ENCODE measurements at regions not wholly inside any gene's neighbourhood (a gene's known extent, or its start where the extent isn't known, plus 50 kb on each side); places are given as distances from the start of the nearest gene placed in this dataset.

DNA sequence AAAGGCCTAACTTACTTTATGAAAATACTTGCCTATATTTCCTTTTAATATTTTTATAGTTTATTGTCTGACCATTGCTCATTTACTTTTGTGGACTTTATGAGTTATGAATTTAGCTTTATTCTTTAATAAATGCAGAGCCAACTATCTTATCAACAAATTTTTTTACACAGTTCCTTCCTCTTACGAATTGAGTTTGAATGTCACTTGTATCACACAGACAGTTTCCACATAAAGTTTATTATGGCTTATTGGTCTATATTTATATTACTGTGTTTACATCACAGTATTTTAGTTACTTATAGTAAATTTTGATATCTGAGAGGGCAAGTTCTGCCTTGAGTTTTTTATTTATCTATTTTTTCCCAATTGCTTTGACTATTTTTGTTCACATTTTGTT is 450.6 kb downstream of the C4orf33 start:
- no TSS peak for BruUV-seq (replicated peaks)
- TF ChIP-seq, protein P1, sequence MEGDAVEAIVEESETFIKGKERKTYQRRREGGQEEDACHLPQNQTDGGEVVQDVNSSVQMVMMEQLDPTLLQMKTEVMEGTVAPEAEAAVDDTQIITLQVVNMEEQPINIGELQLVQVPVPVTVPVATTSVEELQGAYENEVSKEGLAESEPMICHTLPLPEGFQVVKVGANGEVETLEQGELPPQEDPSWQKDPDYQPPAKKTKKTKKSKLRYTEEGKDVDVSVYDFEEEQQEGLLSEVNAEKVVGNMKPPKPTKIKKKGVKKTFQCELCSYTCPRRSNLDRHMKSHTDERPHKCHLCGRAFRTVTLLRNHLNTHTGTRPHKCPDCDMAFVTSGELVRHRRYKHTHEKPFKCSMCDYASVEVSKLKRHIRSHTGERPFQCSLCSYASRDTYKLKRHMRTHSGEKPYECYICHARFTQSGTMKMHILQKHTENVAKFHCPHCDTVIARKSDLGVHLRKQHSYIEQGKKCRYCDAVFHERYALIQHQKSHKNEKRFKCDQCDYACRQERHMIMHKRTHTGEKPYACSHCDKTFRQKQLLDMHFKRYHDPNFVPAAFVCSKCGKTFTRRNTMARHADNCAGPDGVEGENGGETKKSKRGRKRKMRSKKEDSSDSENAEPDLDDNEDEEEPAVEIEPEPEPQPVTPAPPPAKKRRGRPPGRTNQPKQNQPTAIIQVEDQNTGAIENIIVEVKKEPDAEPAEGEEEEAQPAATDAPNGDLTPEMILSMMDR (conservative IDR thresholded peaks at IDR 0.05; ENCODE audit: low read depth, low read length) = no peak
- TF ChIP-seq, protein P2, sequence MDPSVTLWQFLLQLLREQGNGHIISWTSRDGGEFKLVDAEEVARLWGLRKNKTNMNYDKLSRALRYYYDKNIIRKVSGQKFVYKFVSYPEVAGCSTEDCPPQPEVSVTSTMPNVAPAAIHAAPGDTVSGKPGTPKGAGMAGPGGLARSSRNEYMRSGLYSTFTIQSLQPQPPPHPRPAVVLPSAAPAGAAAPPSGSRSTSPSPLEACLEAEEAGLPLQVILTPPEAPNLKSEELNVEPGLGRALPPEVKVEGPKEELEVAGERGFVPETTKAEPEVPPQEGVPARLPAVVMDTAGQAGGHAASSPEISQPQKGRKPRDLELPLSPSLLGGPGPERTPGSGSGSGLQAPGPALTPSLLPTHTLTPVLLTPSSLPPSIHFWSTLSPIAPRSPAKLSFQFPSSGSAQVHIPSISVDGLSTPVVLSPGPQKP (IDR thresholded peaks at IDR 0.05; ENCODE audit: borderline replicate concordance, low read depth, low read length) = no peak
- TF ChIP-seq RFX5 (IDR thresholded peaks at IDR 0.05; ENCODE audit: low read depth, low read length) (no peak), CHD1 (IDR thresholded peaks at IDR 0.05; ENCODE audit: low read depth, low read length) (no peak), RAD21 (IDR thresholded peaks at IDR 0.05; ENCODE audit: low read length) (no peak), POLR2A (IDR thresholded peaks at IDR 0.05; ENCODE audit: low read depth, low read length) (no peak), MXI1 (IDR thresholded peaks at IDR 0.05; ENCODE audit: borderline replicate concordance, low read depth, low read length) (no peak), USF2 (IDR thresholded peaks at IDR 0.05; ENCODE audit: low read depth, low read length) (no peak), CEBPB (IDR thresholded peaks at IDR 0.05; ENCODE audit: low read depth, low read length) (no peak), FOS (IDR thresholded peaks at IDR 0.05; ENCODE audit: low read depth, low read length) (no peak), MAFK (IDR thresholded peaks at IDR 0.05; ENCODE audit: low read depth, low read length) (no peak), SMC3 (IDR thresholded peaks at IDR 0.05; ENCODE audit: low read depth, low read length) (no peak), NFE2L2 (IDR thresholded peaks at IDR 0.05; ENCODE audit: low read depth, low read length) (no peak), RCOR1 (IDR thresholded peaks at IDR 0.05; ENCODE audit: insufficient replicate concordance, low read length) (no peak), MAZ (IDR thresholded peaks at IDR 0.05; ENCODE audit: borderline replicate concordance, low read depth, low read length) (no peak), BHLHE40 (IDR thresholded peaks at IDR 0.05; ENCODE audit: low read depth, low read length) (no peak)
- intact Hi-C loops (cut with micrococcal nuclease) = no loop called here

More for the DNA sequence above, 450.6 kb downstream of the C4orf33 start:
- H3K23ac ChIP-seq (ENCODE audit: low read depth, low read length) = no peak overlapping the region
- no peak overlapping the region for H3K18ac ChIP-seq (ENCODE audit: low read depth, low read length)
- H3K27ac ChIP-seq (ENCODE audit: insufficient read depth, low read length) = no peak overlapping the region
- H3K56ac ChIP-seq (ENCODE audit: extremely low read depth, insufficient read depth, low read length) = no peak overlapping the region
- H3K27me3 ChIP-seq (ENCODE audit: control insufficient read depth, insufficient read depth, low read length) = no peaks in the 10 kb centered on the region
- no CpG with 5 or more reads among the region's 1 CpG for WGBS, 2 experiments (ENCODE audit: extremely low coverage in 2 of 2, insufficient read length in 1 of 2)
- H3K4me3 ChIP-seq (ENCODE audit: insufficient read depth, low read depth, low read length) = no peak overlapping the region
- no peaks in the 10 kb centered on the region for H3K79me1 ChIP-seq (ENCODE audit: low read depth in 1 of 2, low read length in 2 of 2)
- in situ Hi-C loops (cut with MboI; ENCODE audit: low sequenced_read_pairs) (no loop called here), dilution Hi-C loops (cut with HindIII; ENCODE audit: low sequenced_read_pairs, unreplicated experiment) (no loop called here)
- H3K4me1 ChIP-seq (ENCODE audit: control insufficient read depth, insufficient read depth, low read length) = no peaks in the 10 kb centered on the region
- no peak overlapping the region for H2BK5ac ChIP-seq (ENCODE audit: low read depth, low read length, poor library complexity, severe bottlenecking)
- H2AFZ ChIP-seq (replicated peaks; ENCODE audit: low read length, poor library complexity) = no peak overlapping the region
- H2BK120ac ChIP-seq (ENCODE audit: low read depth, low read length) = no peak overlapping the region
- ChIA-PET POLR2A (ENCODE audit: unreplicated experiment) (no interaction called here), CTCF (no interaction called here)
- H3K36me3 ChIP-seq (ENCODE audit: control insufficient read depth, insufficient read depth, low read length) = no peaks in the 10 kb centered on the region
- no peak overlapping the region for H3K9ac ChIP-seq (ENCODE audit: low read depth, low read length)
- H3K9me3 ChIP-seq (ENCODE audit: control insufficient read depth, insufficient read depth, low read length) = peaks cover 2% of the 10 kb centered on the region; the same call in 1 of the 2 replicates
- no peak overlapping the region for H4K8ac ChIP-seq (ENCODE audit: low read depth in 2 of 2, low read length in 2 of 2)
- no peak overlapping the region for H2AK9ac ChIP-seq (replicated peaks; ENCODE audit: low read depth, low read length, poor library complexity)
- H4K91ac ChIP-seq (ENCODE audit: insufficient read depth, low read depth, low read length) = no peak overlapping the region
- no peak overlapping the region for H3K4me2 ChIP-seq (ENCODE audit: low read depth, low read length)
- no peak for ATAC-seq (ENCODE audit: low read depth)
- H4K20me1 ChIP-seq (ENCODE audit: insufficient read depth, low read length) = no peaks in the 10 kb centered on the region
- no peak overlapping the region for H3K4ac ChIP-seq (ENCODE audit: low read depth, low read length)
- DNase-seq = no peak
- H2BK15ac ChIP-seq (ENCODE audit: low read depth, low read length) = no peak overlapping the region
- no peak overlapping the region for H4K5ac ChIP-seq (ENCODE audit: low read depth, low read length)
- no peaks in the 10 kb centered on the region for H3K9me1 ChIP-seq (ENCODE audit: insufficient read depth, low read length)
- H2AK5ac ChIP-seq (ENCODE audit: low read depth, low read length) = no peak overlapping the region
- no peak overlapping the region for H3K14ac ChIP-seq (replicated peaks; ENCODE audit: low read depth, low read length)
- no peak overlapping the region for H2BK20ac ChIP-seq (ENCODE audit: low read depth, low read length)

Measured in IMR-90 (cell line).